GM21786 (cell line): ENCODE measurements at regions not wholly inside any gene's neighbourhood (a gene's known extent, or its start where the extent isn't known, plus 50 kb on each side); places are given as distances from the start of the nearest gene placed in this dataset.

ENCODE experiments used
- ATAC-seq: cut with Tn5 transposase; IDR thresholded peaks from one replicate; pipeline ENCODE4 v1.9.1; 2021; ENCODE audit not compliant: unreplicated experiment

- no peak for ATAC-seq
Measured at GRCh38 chr17:33633446-33633845, 340.4 kb upstream of the ASIC2 start.

DNA sequence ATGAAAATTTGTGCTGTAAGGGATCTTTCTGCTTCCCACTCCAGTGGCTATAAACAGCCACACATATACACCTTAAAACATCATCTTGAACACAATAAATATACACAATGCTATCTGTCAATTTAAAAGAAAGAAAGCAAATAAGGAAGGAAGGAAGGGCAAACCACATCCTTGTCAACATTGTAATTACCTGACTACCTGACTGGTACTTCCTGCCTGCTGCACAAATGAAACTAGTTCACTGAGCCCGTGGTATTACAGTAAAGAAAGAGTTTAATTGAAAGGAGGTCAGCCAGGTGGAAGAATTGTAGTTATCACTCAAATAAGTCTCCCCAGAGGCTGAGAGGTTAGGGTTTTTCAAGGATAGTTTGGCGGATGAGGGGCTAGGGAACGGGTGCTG lies 344.4 kb upstream of the ASIC2 start:
- no peak for ATAC-seq

GRCh38 chr17:33639103-33639880 lies 346.2 kb upstream of the ASIC2 start:
- no peak for ATAC-seq

DNA sequence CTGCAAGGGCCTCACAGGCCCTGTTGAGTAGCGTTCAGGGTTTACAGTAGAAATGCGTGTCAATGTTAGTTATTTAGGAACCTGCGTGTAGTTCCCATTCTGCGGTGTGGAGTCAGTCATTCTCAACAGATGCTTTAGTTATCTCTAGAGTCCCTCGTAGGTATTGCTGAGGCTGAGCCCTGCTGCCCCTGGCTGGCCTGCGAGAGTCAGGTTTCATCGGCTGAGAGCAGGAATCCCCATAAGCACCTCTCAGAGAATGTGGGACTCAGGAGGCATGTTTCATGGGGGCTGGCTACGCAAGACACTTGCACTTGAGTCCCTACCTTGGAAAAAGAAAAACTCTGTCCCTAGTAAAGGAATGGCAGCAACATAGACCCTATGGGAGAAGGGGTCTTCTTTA lies 347.5 kb upstream of the ASIC2 start:
- ATAC-seq = no peak

- no peak for ATAC-seq
Measured at GRCh38 chr17:33642002-33642401, 348.9 kb upstream of the ASIC2 start.

GRCh38 chr17:33647956-33648355 lies 354.9 kb upstream of the ASIC2 start:
- ATAC-seq = no peak

DNA sequence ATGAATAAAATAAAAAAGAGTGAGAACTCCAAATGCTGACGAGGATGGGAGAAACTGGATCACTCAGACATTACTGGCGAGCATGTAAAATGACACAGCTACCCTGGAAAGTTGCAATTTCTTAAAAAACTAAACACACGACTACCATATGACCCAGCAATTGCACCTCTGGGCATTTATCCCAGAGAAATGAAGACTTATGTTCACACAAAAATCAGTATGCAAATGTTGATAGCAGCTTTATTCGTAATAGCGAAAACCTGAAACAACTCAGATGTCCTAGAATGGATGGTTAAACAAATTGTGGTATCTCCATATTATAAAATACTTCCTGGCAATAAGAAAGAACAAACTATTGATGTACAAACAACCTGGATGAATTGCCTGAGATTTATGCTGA lies 357.2 kb upstream of the ASIC2 start:
- ATAC-seq = no peak

DNA sequence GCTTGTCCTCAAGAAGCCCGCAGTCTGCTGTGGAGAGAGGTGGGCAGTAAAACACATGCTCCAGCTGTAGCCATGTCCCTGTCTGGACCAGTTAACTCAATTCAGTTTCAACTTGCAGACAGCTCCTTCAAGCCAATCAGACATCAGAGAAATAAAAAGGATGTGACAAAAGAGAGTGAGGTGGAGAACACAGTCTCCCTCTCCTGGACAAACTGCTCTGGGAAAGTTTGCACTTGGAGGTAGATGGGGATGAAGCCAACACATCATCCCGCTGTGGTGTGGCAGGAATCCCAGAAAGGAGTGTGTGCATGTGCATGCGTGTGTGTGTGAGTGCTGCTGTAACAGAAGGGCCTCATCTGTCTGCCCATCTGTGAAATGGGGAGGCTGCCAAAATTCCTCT lies 358.6 kb upstream of the ASIC2 start:
- ATAC-seq = no peak

DNA sequence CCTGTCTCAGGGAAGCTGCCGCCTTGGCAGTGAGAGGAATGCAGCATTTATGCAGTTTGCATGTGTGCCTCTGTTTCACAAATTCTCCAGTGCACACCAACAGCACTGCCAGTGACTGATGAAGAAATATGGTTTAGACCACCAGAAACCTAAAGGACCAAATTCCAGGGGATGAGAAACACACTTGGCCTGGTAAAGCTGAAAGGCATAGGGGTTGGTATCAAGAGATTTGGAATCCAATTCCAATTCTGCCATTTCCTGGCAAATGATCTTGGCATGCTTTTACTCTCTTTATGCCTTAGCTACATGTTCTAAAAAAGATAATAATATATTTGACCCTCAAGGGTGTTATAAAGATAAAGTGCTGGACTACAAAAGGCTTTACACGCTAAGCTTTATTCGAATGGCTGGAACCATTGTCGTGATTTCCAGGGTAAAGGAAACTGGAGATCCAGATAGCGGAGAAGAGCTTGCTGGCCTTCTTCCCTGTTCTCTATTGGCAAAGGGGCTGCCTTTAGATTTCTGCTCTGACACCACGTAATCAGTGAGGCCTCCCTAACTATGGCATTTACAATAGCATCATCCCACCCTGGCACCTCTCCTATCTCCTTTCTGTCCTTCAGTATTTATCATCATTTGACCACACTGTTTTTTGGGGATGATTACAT lies 359.8 kb upstream of the ASIC2 start:
- no peak for ATAC-seq

GRCh38 chr17:33653399-33653788 lies 360.3 kb upstream of the ASIC2 start:
- ATAC-seq = no peak

DNA sequence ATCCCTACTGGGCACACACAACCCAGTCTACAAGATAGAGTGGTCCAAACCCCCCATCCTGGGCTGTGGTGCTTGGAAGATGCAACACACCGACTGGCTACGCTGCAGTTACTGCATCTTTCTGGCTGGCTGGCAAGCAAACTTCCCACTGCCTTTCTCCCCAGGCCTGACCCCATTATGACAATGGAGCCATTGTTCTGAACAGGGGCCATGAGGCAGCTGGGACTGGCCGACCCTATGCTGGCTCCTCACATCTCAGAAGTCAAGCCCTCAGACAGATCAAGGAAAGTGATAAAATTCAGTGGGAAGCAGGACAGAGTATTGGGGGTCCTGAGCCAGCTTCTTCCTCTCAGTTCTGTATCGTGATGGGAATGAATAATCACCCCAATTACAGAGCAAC lies 364.1 kb upstream of the ASIC2 start:
- no peak for ATAC-seq

DNA sequence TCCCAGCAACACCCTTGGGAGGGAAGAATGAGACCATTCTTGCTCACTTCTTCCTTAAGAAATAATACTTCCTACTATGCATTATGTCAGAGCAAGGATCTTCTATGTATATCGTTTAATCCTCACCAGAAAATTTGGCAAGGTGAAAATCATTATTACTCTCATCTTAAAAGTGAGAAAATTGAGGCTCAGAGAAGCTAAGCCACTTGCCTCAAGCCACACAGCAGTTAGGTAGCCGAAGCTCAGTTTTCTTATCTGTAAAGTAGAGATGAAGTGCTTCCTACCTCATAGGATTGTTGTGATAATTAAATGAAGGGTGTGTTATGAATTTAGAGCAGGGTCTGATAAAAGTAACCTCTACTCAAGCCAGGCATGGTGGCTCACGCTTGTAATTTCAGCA lies 368.9 kb upstream of the ASIC2 start:
- ATAC-seq = no peak

GRCh38 chr17:33664116-33664840 lies 371.2 kb upstream of the ASIC2 start:
- no peak for ATAC-seq

DNA sequence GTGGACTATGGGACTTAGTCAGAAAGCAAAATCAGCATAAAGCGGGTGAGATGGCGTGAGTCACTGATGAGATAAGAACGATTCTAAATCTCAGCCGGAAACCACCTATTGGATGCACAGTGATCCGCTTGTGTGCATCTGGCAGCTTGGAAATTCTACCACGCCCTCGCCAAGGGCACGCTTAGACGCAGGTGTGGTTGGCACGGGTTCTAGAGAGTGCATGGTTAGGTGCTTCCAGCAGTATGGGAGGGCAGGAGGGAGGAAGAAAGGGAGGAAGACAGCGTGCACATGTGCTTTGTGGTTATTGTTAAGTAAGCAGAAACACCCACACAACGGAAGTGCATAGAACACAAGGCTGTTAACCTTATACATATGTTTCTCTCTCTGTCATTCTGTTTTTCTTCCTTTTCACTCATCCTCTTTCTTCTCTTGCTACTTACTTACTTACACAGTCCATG lies 374.0 kb upstream of the ASIC2 start:
- ATAC-seq = no peak

DNA sequence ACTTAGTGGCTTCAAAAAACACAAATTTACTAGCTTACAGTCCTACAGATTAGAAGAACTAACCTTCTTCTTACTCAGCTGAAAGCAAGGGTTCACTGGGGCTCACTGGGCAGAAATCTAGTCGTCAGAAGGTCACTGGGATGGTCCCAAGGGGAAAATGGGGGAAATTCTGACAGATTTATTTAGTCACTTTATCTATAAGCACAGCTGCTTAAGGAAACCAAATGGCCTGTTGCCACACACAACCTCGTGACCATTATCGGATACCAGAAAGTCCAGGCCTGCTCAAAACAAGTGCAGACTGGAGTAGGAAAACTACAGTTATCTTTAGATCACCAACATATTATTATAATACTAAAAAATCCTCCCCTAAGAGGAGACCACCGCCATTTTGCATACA lies 374.6 kb upstream of the ASIC2 start:
- no peak for ATAC-seq

DNA sequence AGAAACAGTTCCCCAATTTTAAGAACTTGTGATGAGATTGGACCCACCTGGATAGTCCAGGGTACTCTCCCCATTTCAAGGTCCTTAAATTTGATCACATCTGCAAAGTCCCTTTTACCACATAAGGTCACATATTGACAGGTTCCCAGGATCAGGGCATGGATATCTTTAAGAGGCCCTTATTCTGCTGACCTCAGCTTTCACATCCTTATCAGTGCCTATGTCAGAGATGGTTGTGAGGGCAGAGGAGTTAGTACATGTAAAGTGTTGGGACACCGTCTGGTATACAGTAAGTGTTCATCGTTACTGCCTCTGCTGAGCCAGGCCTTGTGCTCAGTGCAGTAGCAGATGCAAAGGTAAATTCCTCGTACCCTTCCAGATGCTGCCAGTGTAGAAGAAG lies 375.4 kb upstream of the ASIC2 start:
- no peak for ATAC-seq

- ATAC-seq = no peak
Measured at GRCh38 chr17:33671491-33671890, 378.4 kb upstream of the ASIC2 start.

DNA sequence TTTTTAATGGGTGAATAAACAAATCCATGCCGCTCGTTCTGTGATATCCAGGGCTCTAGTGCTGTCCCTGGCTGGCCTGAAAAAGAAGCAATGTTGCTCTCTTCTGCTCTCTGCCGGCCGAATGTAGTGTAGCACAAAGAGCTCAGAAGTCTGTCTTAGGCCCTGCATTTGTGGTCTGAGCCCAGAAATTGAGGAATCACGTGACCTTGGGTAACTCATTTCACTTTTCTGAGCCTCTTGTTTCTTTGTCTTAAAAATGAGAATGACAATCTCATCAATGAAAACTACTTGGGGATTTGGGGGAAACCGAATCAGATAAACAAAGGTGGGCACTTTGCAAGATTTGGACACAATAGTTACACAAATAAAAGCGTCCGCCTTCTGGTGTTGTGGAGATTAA lies 381.6 kb upstream of the ASIC2 start:
- no peak for ATAC-seq

DNA sequence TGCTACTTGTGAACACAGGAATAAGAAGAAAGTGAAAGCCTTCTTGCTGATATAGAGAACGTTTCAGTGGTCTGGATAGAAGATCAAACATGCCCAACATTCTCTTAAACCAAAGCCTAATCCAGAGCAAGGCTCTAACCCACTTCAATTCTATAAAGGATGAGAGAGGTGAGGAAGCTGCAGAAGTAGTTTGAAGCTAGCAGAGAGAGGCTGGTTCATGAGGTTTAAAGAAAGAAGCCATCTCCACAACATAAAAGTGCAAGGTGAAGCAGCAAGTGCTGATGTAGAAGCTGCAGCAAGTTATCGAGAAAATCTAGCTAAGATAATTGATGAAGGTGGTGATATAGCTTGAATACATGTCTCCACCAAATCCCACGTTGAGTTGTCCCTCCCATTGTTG lies 383.3 kb upstream of the ASIC2 start:
- ATAC-seq = no peak

DNA sequence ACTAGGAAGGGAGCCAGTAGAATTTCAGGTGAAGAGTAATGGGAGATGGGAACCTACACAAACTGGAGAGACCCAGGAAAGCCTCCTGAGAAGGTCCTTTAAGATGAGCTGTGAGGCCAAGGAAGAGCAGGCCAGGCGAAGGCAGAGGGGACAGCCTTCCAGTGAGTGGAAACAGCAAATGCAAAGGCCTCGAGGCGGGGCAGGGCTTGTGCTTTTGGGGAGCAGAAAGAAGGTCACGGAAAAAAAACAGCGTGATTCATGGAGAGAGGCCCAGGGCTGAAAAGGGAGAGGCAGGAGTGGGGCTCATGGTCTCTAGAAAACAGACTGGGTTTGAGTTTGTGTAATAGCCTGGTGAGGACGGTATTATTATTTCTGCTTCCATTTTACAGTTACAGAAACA lies 386.5 kb upstream of the ASIC2 start:
- no peak for ATAC-seq

DNA sequence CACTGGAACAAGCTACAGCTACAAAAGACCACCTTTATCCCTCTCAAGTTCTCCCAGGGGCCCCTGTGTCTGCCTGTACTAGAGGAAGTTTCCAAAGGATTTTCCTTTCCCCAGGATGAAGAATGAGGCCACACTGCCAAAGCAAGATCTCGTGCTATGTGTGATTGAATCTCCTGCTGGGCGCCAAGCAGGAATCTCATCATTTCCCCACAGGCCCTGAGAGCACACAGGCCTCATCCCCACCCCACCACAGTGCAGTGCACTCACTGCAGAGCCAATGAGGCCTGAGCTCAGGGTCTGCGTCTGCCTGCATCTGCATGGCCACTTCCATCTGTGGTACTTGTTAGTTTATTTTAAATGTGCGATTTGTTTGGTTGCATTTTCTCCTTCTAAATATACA lies 387.4 kb upstream of the ASIC2 start:
- ATAC-seq = no peak

DNA sequence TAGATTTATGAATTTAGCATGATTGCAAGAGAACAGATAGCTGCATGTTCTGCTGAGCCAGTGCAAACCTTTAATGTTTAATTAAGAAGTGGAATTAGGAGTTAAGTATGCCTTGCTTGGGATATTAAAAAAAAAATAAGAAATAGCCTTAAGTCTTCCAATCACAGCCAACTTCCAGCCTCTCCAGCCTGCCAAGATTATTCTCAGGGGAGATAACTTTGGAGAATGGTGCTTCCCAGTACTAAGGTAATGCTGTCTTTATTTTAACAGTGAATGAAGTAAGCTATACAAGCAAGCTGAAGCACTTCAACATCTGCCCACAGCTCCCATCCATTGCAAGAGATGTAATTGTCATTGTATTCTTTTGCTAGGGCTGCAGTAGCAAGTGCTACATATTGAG lies 389.5 kb upstream of the ASIC2 start:
- no peak for ATAC-seq
